ENCODE measurements at regions not wholly inside any gene's neighbourhood (a gene's known extent, or its start where the extent isn't known, plus 50 kb on each side); places are given as distances from the start of the nearest gene placed in this dataset.
"Not testable (repeated sequence)": the region's sequence is repeated elsewhere in the genome, so short reads cannot be mapped to it uniquely, and the experiment has no call there.

GRCh38 chr6:102981490-102982015, 1588.0 kb downstream of the GRIK2 start:
- DNase-seq: no peak

GRCh38 chr6:102980951-102981350, 1587.4 kb downstream of the GRIK2 start:
- no peak for DNase-seq

DNA sequence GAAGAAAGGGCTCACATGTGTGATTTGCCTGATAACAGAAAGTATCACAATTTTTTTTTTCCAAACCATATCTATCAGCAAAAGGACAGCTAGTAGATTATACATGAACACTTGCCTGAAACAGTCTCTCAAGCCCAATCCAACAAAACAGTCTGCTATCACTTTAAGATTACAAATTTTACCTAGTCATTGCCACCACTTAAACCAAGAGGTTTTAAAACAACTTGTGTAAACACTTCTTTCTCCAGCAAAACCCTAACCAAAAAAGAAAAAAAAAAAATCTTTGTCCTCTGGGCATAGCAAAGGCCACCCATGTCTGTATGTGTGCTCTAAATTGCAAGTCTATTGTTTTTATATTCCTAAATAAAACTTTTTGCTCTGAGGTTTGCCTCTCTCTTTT, 1568.4 kb downstream of the GRIK2 start:
- no peak for DNase-seq

DNA sequence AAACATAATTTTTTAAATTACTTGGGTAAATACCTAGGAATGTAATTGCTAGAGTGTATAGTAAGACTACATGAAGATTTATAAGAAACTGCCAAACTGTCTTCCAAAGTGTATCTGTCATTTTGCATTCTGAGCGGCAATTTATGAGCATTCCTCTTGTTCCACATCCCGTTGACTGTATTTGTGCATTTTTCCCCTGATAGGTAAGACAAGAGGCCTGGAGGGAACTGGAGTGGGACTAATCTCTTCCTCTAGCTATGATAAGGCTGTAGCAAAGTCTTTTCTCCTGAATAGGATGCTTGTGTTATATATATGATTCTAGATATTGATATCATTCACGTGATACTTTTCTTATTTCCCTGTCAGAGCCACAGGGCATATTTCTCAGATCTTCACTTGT, 1557.5 kb downstream of the GRIK2 start:
- DNase-seq: no peak

GRCh38 chr6:102944475-102944874, 1551.0 kb downstream of the GRIK2 start:
- no peak for DNase-seq

GRCh38 chr6:102942206-102942605, 1548.7 kb downstream of the GRIK2 start:
- no peak for DNase-seq

GRCh38 chr6:102936959-102937358, 1543.5 kb downstream of the GRIK2 start:
- no peak for DNase-seq

- DNase-seq: no peak
Measured at GRCh38 chr6:102928109-102928508, 1534.6 kb downstream of the GRIK2 start.

DNA sequence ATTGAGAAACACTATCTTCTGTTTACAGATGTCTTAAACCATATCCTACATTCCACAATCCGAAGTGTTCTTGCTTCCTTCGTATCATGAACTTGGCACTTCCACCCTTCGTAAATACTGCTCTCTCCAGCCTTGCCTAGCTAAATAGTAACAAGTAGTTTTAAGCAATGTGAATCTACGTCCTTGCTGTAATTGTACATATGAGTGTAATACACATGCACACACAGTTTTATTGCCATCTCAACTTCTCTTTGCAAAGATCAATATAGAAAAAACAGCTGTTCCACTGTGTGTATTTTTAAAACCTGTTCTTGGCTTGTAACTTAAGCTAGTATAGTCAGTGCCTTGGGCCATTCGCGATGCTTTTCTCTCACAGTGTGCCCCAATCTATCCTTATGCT, 1524.7 kb downstream of the GRIK2 start:
- DNase-seq: no peak

GRCh38 chr6:102911571-102911970, 1518.1 kb downstream of the GRIK2 start:
- DNase-seq: no peak

DNA sequence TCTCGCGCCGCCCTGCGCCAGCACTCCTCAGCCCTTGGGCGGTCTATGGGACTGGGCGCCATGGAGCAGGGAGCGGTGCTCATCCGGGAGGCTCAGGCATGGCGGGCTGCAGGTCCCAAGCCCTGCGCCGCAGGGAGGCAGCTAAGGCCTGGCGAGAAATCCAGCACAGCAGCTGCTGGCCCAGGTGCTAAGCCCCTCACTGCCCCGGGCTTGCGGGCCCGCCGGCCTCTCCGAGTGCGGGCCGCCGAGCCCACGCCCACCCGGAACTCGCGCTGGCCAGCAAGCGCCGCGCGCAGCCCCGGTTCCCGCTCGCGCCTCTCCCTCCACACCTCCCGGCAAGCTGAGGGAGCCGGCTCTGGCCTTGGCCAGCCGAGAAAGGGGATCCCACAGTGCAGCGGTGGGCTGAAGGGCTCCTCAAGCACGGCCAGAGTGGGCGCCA, 1517.2 kb downstream of the GRIK2 start:
- not testable (repeated sequence) for DNase-seq

- DNase-seq: no peak
Measured at GRCh38 chr6:102907181-102907580, 1513.7 kb downstream of the GRIK2 start.

DNA sequence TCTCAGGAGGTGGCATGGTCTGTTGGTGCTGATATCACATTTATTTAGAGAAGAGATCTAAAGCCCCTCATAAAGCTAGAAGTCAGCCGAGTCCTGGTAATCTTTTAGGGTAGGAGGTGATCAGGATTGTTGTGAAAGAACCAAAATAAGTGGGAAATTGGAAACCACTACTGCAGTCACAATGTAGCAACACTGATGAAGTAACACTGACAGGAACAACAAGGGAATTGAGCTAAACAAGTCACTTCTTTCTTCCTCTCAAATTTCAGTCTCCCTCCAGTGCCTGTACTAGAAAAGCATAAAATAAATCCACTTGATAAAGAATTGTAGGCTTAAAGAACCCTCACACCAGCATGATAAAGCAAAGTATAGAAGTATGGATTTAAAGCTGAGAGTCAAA, 1509.0 kb downstream of the GRIK2 start:
- no peak for DNase-seq

DNA sequence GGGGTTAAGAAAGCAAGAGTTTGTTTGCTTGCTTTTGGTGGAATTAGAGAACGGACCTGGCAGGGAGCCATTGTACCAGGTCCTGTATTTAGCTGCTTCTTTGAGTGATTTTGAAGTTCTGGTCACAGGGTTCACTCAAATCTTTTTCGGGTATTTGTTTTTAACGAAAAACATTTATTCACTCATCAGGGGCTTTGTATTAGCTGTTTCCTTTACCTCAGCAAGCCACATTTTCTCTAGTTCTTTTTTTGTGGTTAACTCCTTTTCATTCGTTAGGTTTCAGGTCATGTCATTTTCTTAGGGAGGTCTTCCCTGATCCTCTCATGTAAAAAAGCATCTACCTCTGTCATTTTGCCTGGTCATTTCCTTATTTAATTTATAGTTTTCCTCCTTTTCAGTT, 1502.2 kb downstream of the GRIK2 start:
- no peak for DNase-seq

GRCh38 chr6:102885165-102885564, 1491.7 kb downstream of the GRIK2 start:
- DNase-seq: no peak

GRCh38 chr6:102853249-102853955, 1459.9 kb downstream of the GRIK2 start:
- no peak for DNase-seq

DNA sequence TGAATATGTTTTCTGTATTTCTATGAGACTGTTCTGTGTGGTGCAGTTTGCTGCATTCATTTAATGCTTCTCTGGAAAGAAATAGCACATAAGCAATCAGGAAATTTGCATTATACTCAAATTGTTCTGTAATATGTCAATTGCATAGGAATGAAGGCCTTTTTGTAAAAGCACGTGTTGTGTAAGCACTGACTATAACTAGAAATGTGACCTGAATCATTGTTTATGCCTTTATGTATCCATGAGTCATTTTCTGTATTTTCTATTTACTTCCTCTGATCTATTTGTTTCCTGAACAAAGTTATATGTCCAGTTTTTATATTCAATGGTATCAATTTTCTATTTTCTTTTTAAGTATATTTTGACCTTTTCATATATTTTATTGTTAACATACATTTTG, 1455.3 kb downstream of the GRIK2 start:
- no peak for DNase-seq

DNA sequence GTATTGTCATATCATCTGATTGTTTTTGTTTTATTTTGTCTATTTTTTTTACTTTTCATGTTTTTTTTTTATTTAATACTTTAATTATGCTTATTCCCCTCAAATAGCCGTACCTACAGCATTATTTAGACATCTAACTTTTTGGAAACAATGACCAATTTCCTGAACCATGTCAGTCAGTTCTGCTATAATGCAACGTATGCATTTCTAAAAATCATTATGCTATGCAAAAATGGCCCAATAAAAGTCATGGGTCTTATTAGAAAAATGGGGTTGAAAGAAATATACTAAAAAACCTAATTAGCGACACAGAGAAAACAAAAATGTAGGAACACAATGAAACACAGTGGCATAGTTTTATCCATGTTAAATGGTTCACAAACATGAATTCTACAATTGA, 1454.7 kb downstream of the GRIK2 start:
- no peak for DNase-seq

DNA sequence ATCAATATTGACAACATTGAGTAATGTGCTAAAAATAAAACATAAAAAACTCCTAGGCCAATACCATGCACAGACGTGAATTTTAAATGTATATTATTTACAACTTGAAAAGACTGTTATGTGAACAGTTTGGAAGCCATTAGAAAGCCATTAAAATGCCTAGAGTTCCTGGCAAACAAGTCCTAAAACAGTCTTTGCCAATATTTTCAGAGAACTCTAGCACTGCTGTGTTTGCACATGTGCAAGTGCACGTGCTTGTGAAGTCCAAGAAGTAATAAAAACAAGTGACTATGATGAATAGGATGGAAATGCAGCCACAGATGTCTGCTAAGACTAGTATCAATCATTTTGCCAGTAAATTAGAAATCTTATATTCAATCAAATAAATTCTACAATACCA, 1447.6 kb downstream of the GRIK2 start:
- DNase-seq: no peak

GRCh38 chr6:102832021-102832420, 1438.5 kb downstream of the GRIK2 start:
- DNase-seq: no peak

GRCh38 chr6:102820098-102820497, 1426.6 kb downstream of the GRIK2 start:
- DNase-seq: no peak

- no peak for DNase-seq
Measured at GRCh38 chr6:102815207-102815606, 1421.7 kb downstream of the GRIK2 start.

- DNase-seq: no peak
Measured at GRCh38 chr6:102813489-102814275, 1420.2 kb downstream of the GRIK2 start.

DNA sequence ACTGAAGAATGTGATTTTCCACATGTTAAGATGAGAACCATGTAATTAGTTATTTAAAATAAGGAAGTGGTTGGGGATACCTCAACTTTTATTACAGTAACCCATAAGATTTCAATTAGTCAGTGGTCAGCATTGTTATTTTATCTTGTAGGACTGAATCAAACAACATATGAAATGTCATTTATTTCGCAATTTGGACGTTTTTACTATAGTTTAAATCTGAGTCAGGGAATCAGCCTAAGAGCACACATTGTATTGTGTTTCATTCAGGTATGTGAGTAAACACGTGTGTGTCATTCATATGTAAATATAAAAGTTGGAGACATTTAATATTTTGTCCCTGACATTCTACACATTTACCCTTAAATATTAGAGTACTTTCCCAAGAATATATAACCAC, 1418.7 kb downstream of the GRIK2 start:
- no peak for DNase-seq

Data from activated T-cell treated with anti-CD3 and anti-CD28 coated beads, Interleukin-2, amount 50 U/mL, for 48 hours (primary cell).